Activated CD8-positive, alpha-beta memory T cell treated with anti-CD3 and anti-CD28 coated beads, Interleukin-2, amount 50 U/mL, for 24 hours (primary cell): ENCODE measurements at regions not wholly inside any gene's neighbourhood (a gene's known extent, or its start where the extent isn't known, plus 50 kb on each side); places are given as distances from the start of the nearest gene placed in this dataset.
"Not testable (repeated sequence)": the region's sequence is repeated elsewhere in the genome, so short reads cannot be mapped to it uniquely, and the experiment has no call there.

Source experiments
- DNase-seq: peaks from one replicate; pipeline ENCODE4 v3.0.0-alpha.2; 2020; ENCODE audit errors: extremely low read depth

DNA sequence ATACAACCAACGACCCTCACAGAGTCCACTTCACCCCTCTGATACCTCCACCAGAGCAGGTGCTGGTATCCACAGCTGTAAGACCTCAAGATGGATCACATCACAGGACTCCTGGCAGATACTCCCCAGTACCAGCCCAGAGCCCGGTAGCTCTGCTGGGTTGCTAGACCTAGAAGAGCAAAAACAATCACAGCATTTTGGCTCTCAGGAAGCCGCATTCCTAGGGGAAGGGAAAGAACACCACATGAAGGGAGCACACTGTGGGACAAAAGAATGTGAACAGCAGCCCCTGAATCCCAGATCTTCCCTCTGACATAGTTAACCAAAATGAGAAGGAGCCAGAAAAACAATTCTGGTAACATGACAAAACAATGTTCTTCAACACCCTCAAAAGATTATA lies 303.1 kb upstream of the GRIA3 start:
- DNase-seq = no peak

DNA sequence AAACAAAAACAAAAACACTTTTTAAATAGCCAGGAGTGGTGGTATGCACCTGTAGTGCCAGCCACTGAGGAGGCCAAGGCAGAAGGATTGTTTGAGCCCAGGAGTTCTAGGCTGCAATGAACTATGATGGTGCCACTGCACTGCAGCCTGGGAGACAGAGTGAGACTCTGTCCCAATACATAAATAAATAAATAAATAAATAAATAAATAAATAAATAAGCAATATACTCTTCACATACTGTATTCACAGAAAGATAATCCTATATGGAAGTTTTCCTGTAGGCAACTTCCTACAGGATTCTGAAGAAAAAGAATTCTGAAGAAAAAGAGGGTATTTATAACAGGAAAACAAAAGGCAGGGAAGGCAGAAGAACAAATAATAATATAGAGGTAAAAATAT lies 293.3 kb upstream of the GRIA3 start:
- no peak for DNase-seq

DNA sequence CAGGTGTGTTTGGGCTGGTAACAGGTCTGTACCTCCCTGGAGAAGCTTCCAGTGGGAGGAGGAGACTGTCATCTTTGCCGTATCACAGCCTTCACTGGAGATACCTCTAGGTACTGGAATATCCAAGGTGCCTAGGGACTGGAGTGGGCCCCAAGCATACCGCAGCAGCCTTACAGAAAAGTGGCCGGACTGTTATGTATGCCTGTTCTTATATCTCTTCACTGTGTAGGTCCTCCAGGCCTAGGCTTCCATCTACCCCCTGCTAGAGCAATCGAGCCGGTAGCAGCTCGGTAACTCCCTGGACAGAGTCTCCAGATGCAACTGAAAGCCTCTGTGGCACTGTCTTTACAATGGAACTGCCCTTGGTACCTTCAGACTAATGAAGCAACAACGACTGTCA lies 277.4 kb upstream of the GRIA3 start:
- no peak for DNase-seq

DNA sequence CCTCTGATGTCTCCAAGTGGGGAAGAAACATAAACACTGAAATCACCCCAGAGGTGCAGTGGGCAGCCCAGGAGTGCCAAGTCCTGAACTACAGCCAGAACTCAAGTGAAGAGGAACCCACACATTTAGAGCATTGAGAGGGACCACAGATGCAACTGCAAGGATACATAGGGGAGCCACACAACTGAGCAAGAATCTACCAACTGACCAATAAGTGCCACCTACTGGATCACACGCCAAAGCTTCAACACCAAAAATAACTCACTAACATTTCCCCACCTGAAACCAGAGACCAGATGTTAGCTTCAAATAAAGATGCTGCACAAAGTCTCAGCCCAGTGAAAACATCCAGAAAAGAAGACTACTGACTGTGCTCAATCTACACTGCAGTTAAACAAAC lies 276.7 kb upstream of the GRIA3 start:
- no peak for DNase-seq

DNA sequence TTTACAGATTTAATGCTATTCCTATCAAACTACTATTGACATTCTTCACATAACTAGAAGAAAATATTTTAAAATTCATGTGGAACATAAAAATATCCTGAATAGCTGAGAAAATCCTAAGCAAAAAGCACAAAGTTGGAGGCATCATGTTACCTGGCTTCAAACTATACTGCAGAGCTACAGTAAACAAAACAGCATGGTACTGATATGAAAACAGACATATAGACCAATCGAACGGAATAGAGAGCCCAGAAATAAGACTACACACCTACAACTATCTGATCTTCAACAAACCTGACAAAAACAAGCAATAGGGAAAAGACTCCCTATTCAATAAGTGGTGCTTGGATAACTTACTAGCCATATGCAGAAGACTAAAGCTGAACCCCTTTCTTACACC lies 273.4 kb upstream of the GRIA3 start:
- DNase-seq = no peak

GRCh38 chrX:122913134-122913533 lies 270.9 kb upstream of the GRIA3 start:
- no peak for DNase-seq

DNA sequence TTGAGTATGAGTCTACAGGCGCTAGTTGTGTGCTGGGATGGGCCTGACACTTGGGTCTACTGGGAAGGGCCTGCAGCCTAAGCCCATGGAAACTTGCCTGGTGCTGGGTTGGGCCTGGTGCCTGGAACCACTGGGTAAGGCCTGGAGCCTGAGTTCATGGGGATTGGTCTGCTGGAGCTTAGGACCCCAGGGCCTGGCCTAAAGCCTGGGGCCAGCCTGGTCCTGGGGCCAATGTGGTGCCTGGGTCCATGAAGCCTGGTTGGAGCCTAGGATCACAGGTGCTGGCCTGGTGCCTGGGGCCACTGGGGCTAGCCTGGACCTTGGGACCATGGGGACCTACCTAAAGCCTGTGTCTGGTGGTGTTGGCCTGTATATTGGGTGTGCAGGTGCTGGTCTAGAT lies 270.3 kb upstream of the GRIA3 start:
- no peak for DNase-seq

GRCh38 chrX:122914256-122914655 lies 269.8 kb upstream of the GRIA3 start:
- no peak for DNase-seq

DNA sequence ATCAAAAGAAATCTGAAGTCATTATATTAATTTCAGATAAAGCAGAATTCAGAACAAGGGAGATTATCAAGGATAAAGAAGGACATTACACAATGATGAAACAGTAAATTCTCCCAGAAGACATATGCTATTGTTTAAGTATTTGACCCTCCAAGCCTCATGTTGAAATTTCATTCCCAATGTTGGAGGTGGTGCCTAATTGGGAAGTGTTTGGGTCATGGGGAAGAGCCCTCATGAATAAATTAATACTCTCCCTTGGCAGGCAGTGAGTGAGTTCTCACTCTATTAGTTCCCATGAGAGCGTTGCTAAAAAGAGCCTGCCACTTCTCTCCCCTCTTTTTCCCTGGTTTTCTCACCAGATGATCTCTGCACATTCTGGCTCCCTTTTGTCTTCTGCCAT lies 249.9 kb upstream of the GRIA3 start:
- DNase-seq = no peak

GRCh38 chrX:122940199-122940598 lies 243.9 kb upstream of the GRIA3 start:
- DNase-seq = no peak

- no peak for DNase-seq
Measured at GRCh38 chrX:122941806-122942205, 242.3 kb upstream of the GRIA3 start.

DNA sequence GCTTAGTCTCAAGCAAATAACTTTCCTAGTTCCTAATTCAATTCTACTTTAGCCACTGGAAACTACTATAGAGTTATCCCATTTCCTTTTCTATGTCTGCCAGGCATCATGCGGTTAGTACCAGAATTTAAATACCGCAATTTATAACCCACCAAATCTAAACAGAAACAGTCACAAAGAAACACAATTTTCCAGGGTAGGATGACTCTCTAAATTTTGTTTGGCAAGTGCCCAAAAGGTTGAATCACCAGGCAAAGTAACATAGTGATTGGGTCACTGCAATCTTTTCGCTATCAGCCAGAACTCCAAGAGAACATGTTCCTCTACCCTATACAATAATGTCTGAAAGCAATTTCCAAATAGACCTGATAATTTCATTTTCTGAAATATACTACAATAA lies 240.2 kb upstream of the GRIA3 start:
- DNase-seq = no peak

- no peak for DNase-seq
Measured at GRCh38 chrX:122945328-122945727, 238.8 kb upstream of the GRIA3 start.

DNA sequence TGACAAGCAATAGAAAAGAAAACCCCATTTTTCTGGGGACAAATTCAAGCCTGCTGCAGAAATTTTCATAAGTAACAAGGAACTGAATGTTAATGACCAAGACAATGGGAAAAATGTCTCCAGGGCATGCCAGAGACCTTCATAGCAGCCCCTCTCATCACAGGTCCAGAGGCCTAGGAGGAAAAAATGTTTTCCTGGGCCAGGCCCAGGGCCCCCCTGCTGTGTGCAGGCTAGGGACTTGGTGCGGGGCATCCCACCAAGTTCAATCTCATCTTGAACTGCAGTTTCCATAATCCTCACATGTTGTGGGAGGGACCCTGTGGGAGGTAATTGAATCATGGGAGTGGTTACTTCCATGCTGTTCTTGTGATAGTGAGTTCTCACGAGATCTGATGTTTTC lies 211.5 kb upstream of the GRIA3 start:
- DNase-seq = no peak

DNA sequence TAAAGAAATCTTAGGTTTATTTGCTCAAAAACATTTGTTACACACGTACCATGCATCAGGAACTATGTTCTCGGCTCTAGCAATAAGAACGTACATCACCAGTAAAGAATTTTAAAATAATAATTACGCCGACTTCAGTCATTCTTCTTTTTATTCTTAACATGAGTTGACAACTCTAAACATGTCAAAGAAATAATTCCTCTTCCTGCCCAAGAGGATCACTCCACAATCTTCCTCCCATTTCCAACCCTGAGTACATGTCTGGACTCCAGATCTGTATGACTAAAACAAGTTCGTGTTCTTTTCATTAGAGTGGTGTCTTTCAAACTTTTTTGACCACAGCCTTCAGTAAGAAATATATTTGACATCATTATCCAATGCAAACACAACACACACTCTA lies 201.6 kb upstream of the GRIA3 start:
- no peak for DNase-seq

DNA sequence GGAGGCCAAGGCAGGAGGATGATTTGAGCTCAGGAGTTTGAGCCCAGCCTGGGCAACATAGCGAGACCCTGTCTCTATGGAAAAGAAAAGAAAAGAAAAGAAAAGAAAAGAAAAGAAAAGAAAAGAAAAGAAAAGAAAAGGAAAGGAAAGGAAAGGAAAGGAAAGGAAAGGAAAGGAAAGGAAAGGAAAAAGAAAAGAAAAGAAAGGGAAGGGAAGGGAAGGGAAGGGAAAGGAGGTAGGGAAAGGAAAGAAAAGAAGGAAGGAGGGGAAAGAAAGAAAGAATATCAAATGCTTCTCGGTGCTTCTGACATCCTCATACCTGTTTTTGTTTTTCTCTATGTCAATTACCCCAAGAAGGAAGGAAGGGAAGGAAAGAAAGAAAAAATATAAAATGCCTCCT lies 181.2 kb upstream of the GRIA3 start:
- DNase-seq = not testable (repeated sequence)

DNA sequence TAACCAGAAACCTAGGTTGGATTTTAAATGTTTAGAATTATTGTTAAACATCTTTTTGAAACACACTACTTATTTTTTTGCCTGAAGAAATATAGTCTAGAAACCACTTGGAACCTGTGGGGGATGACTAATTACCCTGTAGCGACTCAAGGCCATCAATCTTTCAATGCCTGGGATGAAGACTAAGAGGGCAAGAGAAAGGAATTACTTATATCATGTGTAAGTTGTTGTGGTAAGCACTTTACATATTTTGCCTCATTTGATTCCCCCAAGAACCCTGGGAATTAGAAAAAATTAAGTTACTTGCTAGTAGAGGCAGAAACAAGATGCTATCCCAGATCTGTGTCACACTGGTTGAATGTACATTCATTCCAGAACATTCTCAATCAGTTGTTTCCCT lies 170.9 kb upstream of the GRIA3 start:
- DNase-seq = no peak

GRCh38 chrX:123036401-123036800 lies 147.7 kb upstream of the GRIA3 start:
- DNase-seq = no peak

DNA sequence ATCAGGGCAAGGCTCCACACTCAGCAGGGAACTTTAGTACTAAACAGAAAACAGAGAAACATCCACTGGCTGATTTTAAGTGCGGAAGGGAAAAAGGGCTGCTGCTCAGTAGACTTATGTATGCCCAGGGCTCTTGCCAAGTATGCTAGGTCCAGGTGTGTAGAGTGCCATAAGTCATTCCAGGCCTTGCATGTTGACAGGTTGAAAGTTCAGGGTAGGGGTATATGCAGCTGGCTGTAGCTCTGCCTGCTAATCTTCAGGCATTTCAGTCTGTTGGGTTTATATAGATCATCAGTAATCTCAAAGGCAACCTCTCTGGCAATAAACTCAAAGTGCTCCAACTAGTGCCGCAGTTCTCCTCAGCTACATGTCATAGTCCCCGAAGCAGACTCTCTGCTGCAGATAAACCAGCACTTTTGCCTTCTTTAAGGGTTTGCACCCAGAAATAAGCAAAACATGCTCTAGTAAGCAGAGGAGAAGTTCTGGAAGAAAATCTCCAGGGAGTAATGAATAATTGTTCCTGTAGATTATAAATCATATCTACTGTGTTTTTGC lies 134.9 kb upstream of the GRIA3 start:
- no peak for DNase-seq

- DNase-seq = no peak
Measured at GRCh38 chrX:123060986-123061385, 123.1 kb upstream of the GRIA3 start.

GRCh38 chrX:123064053-123064452 lies 120.0 kb upstream of the GRIA3 start:
- DNase-seq = no peak

DNA sequence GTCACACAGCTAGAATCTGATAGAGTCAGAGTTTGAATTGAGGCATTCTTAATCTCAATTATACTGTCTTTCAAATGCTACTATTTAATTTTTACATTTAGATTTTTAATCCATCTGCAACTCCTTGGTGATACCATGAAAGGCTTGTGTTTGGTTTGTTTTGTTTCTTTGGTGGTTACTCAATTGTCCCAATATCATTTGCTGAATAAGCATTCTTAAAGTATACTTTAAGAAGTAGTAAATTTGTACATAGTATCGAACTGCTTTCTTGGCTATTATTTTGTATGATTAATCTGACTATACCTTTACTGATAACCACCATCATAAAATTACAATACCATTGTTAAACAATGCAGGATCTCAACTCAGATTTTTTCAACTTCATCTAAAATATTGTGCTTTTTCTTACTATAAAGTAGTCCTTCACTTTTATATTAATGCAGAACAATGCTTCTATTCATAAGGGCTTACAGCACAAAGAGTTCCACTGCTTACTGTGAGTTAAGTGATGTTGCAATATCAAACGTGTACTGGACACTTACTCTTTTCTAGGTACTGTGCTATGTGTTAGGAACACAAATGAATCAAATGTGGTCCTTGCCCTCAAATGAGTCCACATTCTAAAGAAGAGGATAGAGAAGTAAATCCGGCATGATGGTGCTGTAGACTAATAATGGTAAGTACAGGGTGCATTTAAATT lies 111.2 kb upstream of the GRIA3 start:
- no peak for DNase-seq

DNA sequence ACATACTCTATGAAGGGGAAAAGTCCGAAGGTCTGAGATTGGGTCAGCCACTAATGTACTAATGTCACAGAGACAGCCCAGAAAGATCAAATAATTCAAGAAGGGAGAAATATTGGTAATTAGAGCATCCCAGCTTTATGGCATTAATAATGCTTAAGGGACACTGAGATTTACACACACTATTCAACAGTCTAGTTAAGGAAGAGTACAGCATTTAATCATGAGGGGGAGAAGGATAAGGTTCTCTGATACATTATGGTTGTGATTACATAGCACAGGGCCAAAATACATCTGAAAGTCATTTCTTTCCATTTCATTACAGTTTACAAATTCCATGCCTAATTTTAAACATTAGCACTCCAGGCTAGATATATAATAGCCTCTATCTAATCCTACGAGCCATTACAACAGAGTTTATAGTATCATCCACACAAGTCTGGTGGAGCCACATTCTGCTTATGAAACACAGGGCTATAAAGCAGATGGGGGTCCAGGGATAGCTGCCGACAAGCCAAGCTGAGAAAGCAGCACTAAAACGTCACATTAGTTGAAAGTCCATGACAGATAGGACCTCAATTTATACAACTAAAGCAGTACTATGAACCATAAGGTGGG lies 108.0 kb upstream of the GRIA3 start:
- DNase-seq = no peak

DNA sequence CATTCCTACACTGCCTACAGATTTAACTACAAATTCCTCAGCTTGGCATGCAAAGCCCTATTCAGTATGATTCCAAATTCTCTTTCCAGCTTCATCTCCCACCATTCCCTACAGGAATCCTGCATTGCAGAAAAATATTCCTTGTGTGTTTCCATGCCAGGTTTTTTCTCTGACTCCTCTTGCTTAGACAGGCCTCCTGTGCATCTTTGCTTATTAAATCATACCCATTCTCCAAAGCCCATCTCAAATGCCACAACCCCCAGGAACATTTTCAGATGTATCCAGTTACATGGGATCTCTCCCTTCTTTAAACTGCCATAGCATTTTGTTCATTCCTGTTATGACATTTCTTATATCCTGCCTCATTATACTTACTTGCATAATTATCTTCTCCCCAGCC lies 106.4 kb upstream of the GRIA3 start:
- no peak for DNase-seq
